ENCODE measurements at regions not wholly inside any gene's neighbourhood (a gene's known extent, or its start where the extent isn't known, plus 50 kb on each side); places are given as distances from the start of the nearest gene placed in this dataset.

DNA sequence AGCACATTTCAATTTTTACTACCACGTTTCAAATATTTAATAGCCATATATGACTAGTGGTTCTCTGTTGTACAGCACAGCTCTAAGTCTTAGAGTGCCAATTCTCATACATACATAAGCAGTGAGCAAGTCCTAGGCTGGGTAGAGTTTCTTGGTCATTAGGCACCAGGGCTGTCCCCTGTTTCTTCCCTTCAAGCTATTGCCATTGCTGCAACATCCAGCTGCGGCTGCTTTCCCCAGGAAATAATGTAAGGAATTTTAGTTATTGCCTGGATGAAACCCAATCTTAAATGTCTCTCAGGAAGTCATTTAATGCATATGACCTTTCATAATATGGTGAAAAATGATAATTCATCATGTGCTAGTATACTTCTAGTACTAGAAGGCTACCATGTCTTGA, 74.1 kb upstream of the PPP3CA start:
- TF ChIP-seq, protein P1, sequence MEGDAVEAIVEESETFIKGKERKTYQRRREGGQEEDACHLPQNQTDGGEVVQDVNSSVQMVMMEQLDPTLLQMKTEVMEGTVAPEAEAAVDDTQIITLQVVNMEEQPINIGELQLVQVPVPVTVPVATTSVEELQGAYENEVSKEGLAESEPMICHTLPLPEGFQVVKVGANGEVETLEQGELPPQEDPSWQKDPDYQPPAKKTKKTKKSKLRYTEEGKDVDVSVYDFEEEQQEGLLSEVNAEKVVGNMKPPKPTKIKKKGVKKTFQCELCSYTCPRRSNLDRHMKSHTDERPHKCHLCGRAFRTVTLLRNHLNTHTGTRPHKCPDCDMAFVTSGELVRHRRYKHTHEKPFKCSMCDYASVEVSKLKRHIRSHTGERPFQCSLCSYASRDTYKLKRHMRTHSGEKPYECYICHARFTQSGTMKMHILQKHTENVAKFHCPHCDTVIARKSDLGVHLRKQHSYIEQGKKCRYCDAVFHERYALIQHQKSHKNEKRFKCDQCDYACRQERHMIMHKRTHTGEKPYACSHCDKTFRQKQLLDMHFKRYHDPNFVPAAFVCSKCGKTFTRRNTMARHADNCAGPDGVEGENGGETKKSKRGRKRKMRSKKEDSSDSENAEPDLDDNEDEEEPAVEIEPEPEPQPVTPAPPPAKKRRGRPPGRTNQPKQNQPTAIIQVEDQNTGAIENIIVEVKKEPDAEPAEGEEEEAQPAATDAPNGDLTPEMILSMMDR (IDR thresholded peaks at IDR 0.05) = no peak
- no peak for TF ChIP-seq POLR2A (IDR thresholded peaks at IDR 0.05)
- no peak for TF ChIP-seq EP300 (IDR thresholded peaks at IDR 0.05)

All from tibial nerve (tissue), 4 donors.